T-helper 2 cell treated with Interferon-gamma antibody and Interleukin-4, amounts not matched to agents 5 μg/mL and 100 μg/mL, for 36 hours (primary cell): ENCODE measurements at regions not wholly inside any gene's neighbourhood (a gene's known extent, or its start where the extent isn't known, plus 50 kb on each side); places are given as distances from the start of the nearest gene placed in this dataset.

Source experiments
- DNase-seq: peaks from one replicate; pipeline ENCODE4 v3.0.0; 2021; ENCODE audit warnings: low spot score
- H3K27ac Mint-ChIP-seq: one replicate; pipeline ENCODE4 v1.8.0; 2021; ENCODE audit warnings: mild to moderate bottlenecking, mixed read lengths
- H3K27me3 Mint-ChIP-seq: one replicate; pipeline ENCODE4 v1.8.0; 2021; ENCODE audit warnings: low read depth, mixed read lengths
- H3K36me3 Mint-ChIP-seq: one replicate; pipeline ENCODE4 v1.8.0; 2021; ENCODE audit warnings: low read depth, mixed read lengths
- H3K4me1 Mint-ChIP-seq: one replicate; pipeline ENCODE4 v1.8.0; 2021; ENCODE audit warnings: low read depth, mixed read lengths
- H3K4me3 Mint-ChIP-seq: one replicate; pipeline ENCODE4 v1.8.0; 2022; ENCODE audit warnings: mild to moderate bottlenecking, moderate library complexity, mixed read lengths
- H3K9me3 Mint-ChIP-seq: one replicate; pipeline ENCODE4 v1.8.0; 2021; ENCODE audit warnings: mixed read lengths

GRCh38 chr7:116331020-116331419 lies 120.7 kb downstream of the TES start:
- no peaks in the 10 kb centered on the region for H3K9me3 Mint-ChIP-seq
- no peak for DNase-seq
- H3K4me3 Mint-ChIP-seq: no peak overlapping the region
- no peaks in the 10 kb centered on the region for H3K4me1 Mint-ChIP-seq
- H3K27ac Mint-ChIP-seq: no peak overlapping the region
- H3K36me3 Mint-ChIP-seq: no peaks in the 10 kb centered on the region
- H3K27me3 Mint-ChIP-seq: peaks cover 11% of the 10 kb centered on the region

- H3K27me3 Mint-ChIP-seq: peaks cover 12% of the 10 kb centered on the region
- H3K27ac Mint-ChIP-seq: no peak overlapping the region
- H3K36me3 Mint-ChIP-seq: no peaks in the 10 kb centered on the region
- H3K9me3 Mint-ChIP-seq: no peaks in the 10 kb centered on the region
- DNase-seq: no peak
- H3K4me3 Mint-ChIP-seq: no peak overlapping the region
- no peaks in the 10 kb centered on the region for H3K4me1 Mint-ChIP-seq
These were observed 122.4 kb downstream of the TES start for GRCh38 chr7:116332766-116333165.

- Mint-ChIP-seq H3K9me3 (no peaks in the 10 kb centered on the region), H3K4me3 (no peak overlapping the region), H3K36me3 (no peaks in the 10 kb centered on the region), H3K27ac (no peak overlapping the region), H3K4me1 (no peaks in the 10 kb centered on the region), H3K27me3 (peaks cover 17% of the 10 kb centered on the region)
- DNase-seq: no peak
These were observed 124.2 kb downstream of the TES start for GRCh38 chr7:116334555-116334954.

GRCh38 chr7:116337018-116337417 lies 126.7 kb downstream of the TES start:
- no peak overlapping the region for H3K27ac Mint-ChIP-seq

GRCh38 chr7:116337800-116338199 lies 127.5 kb downstream of the TES start:
- H3K36me3 Mint-ChIP-seq: no peaks in the 10 kb centered on the region
- no peaks in the 10 kb centered on the region for H3K4me1 Mint-ChIP-seq
- H3K4me3 Mint-ChIP-seq: no peak overlapping the region
- no peak for DNase-seq
- peaks cover 17% of the 10 kb centered on the region for H3K27me3 Mint-ChIP-seq
- no peak overlapping the region for H3K27ac Mint-ChIP-seq
- H3K9me3 Mint-ChIP-seq: no peaks in the 10 kb centered on the region

More at GRCh38 chr7:116337018-116337417, 126.7 kb downstream of the TES start:
- no peaks in the 10 kb centered on the region for H3K9me3 Mint-ChIP-seq
- H3K27me3 Mint-ChIP-seq: peaks cover 17% of the 10 kb centered on the region
- no peak overlapping the region for H3K4me3 Mint-ChIP-seq
- H3K4me1 Mint-ChIP-seq: no peaks in the 10 kb centered on the region
- no peaks in the 10 kb centered on the region for H3K36me3 Mint-ChIP-seq
- no peak for DNase-seq

GRCh38 chr7:116339564-116339963 lies 129.2 kb downstream of the TES start:
- DNase-seq: no peak
- H3K27me3 Mint-ChIP-seq: peaks cover 17% of the 10 kb centered on the region
- no peaks in the 10 kb centered on the region for H3K36me3 Mint-ChIP-seq
- H3K27ac Mint-ChIP-seq: no peak overlapping the region
- H3K4me3 Mint-ChIP-seq: no peak overlapping the region
- H3K4me1 Mint-ChIP-seq: no peaks in the 10 kb centered on the region
- no peaks in the 10 kb centered on the region for H3K9me3 Mint-ChIP-seq

- H3K27me3 Mint-ChIP-seq: peaks cover 15% of the 10 kb centered on the region
- no peaks in the 10 kb centered on the region for H3K4me1 Mint-ChIP-seq
- H3K36me3 Mint-ChIP-seq: no peaks in the 10 kb centered on the region
- H3K9me3 Mint-ChIP-seq: no peaks in the 10 kb centered on the region
- DNase-seq: no peak
- H3K4me3 Mint-ChIP-seq: no peak overlapping the region
- H3K27ac Mint-ChIP-seq: no peak overlapping the region
These were observed 130.0 kb downstream of the TES start for GRCh38 chr7:116340201-116340847.

GRCh38 chr7:116340943-116341907 lies 130.9 kb downstream of the TES start:
- H3K36me3 Mint-ChIP-seq: no peaks in the 10 kb centered on the region
- H3K27ac Mint-ChIP-seq: no peak overlapping the region
- peaks cover 15% of the 10 kb centered on the region for H3K27me3 Mint-ChIP-seq
- no peak for DNase-seq
- H3K4me1 Mint-ChIP-seq: no peaks in the 10 kb centered on the region
- H3K4me3 Mint-ChIP-seq: no peak overlapping the region
- H3K9me3 Mint-ChIP-seq: no peaks in the 10 kb centered on the region

GRCh38 chr7:116342125-116342524 lies 131.8 kb downstream of the TES start:
- no peak for DNase-seq
- H3K9me3 Mint-ChIP-seq: no peaks in the 10 kb centered on the region
- no peak overlapping the region for H3K4me3 Mint-ChIP-seq
- no peaks in the 10 kb centered on the region for H3K4me1 Mint-ChIP-seq
- no peak overlapping the region for H3K27ac Mint-ChIP-seq
- no peaks in the 10 kb centered on the region for H3K36me3 Mint-ChIP-seq
- H3K27me3 Mint-ChIP-seq: peaks cover 12% of the 10 kb centered on the region

- Mint-ChIP-seq H3K4me3 (no peak overlapping the region), H3K4me1 (no peaks in the 10 kb centered on the region), H3K9me3 (no peaks in the 10 kb centered on the region), H3K27ac (no peak overlapping the region), H3K27me3 (peaks cover 2% of the 10 kb centered on the region), H3K36me3 (no peaks in the 10 kb centered on the region)
- no peak for DNase-seq
These were observed 137.0 kb downstream of the TES start for GRCh38 chr7:116347151-116347832.

GRCh38 chr7:116348346-116348745 lies 138.0 kb downstream of the TES start:
- Mint-ChIP-seq H3K4me1 (no peaks in the 10 kb centered on the region), H3K27me3 (peaks cover 2% of the 10 kb centered on the region), H3K27ac (no peak overlapping the region), H3K36me3 (no peaks in the 10 kb centered on the region), H3K4me3 (no peak overlapping the region), H3K9me3 (no peaks in the 10 kb centered on the region)
- no peak for DNase-seq

GRCh38 chr7:116351966-116352365 lies 141.6 kb downstream of the TES start:
- Mint-ChIP-seq H3K4me3 (no peak overlapping the region), H3K27ac (no peak overlapping the region), H3K4me1 (no peaks in the 10 kb centered on the region), H3K9me3 (no peaks in the 10 kb centered on the region), H3K36me3 (no peaks in the 10 kb centered on the region), H3K27me3 (peaks cover 7% of the 10 kb centered on the region)
- no peak for DNase-seq

- Mint-ChIP-seq H3K27me3 (peaks cover 7% of the 10 kb centered on the region), H3K9me3 (no peaks in the 10 kb centered on the region), H3K4me3 (no peak overlapping the region), H3K36me3 (no peaks in the 10 kb centered on the region), H3K27ac (no peak overlapping the region), H3K4me1 (no peaks in the 10 kb centered on the region)
- no peak for DNase-seq
These were observed 143.3 kb downstream of the TES start for GRCh38 chr7:116353647-116354046.

GRCh38 chr7:116354171-116354545 lies 143.8 kb downstream of the TES start:
- H3K36me3 Mint-ChIP-seq: no peaks in the 10 kb centered on the region
- no peak overlapping the region for H3K27ac Mint-ChIP-seq
- H3K4me3 Mint-ChIP-seq: no peak overlapping the region
- no peaks in the 10 kb centered on the region for H3K4me1 Mint-ChIP-seq
- H3K9me3 Mint-ChIP-seq: no peaks in the 10 kb centered on the region
- H3K27me3 Mint-ChIP-seq: peaks cover 7% of the 10 kb centered on the region
- no peak for DNase-seq
